ENCODE measurements at regions not wholly inside any gene's neighbourhood (a gene's known extent, or its start where the extent isn't known, plus 50 kb on each side); places are given as distances from the start of the nearest gene placed in this dataset.
A peak's percentile ranks its signal among the peaks of the same experiment; 100 is the strongest.
"Not testable (repeated sequence)": the region's sequence is repeated elsewhere in the genome, so short reads cannot be mapped to it uniquely, and the experiment has no call there.

DNA sequence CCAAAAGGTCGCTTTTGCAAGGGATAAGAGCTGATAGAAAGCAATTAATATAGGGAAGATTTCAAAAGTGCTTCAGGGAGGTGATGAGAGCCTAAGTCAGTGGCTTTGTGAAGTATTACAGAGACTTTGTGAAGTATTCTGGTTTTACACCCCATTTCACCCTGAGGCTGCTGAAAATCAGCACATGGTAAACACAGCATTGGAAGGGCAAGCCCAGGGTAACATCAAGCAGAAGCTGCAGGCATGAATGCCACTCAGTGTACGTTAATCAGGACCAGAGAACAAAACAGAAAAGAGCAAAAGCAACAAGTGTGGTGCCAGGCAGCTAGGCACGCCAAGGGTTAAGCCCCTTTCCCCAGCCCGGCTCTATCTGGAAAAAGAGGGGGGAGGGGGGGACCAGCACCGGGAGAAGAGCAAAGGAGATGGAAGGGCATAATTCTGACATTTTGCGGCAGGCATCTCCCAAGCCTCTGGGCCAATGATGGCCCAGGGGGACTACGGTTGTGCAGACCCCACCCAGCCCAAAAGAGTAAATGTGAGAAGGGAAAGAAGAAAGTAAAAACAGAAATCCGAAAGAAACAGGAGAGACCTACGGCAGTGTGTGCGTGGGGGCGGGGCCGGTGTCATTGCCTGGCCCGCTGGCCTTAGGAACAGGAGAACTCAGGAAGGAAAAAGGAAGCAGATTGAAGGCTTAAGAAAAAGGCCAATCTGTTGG lies 58.9 kb downstream of the DHRS2 start:
- peak; percentile 78 for DNase-seq (ENCODE audit: low spot score)

DNA sequence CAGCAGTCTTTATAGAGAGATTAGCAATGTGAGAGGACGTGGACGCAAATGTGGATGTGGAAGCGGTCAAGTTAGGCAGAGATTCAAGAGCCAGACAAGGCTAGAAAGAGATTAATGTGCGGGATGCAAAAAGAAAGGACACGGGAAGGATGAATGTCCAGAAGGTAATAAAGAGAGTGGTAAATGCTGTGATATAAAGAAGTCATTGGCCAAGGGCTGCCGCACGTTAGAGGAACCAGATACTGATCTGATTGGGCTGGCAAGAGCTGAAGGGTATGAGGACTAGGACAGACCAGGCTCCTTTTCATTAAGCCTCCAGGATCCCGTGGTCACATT lies 59.5 kb downstream of the DHRS2 start:
- DNase-seq (ENCODE audit: low spot score) = no peak

DNA sequence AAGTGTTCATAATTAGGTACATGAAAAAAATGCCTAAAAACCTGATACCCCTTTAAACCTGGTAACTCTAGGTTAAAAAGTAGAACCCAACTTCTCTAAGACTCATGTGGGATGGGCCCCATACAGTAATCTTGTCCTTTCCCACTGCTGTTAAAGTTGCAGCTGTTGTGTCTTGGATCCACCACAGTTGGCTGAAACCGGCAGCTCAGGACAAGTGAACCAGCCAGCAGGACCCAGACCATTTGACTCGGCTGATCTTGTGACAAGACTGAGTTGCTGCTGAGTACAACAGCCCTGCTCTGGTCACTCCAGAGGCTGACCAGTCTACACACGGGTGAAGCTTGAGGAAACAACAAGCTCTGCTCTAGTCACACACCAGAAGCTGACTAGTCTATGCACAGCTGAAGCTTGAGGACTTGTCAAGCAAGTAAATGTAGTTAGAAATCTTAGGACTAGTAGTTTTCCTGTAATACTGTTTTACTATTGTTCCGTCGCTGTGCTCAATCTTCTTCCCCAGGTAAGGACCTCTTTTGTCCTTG lies 60.6 kb downstream of the DHRS2 start:
- no peak for DNase-seq (ENCODE audit: low spot score)

DNA sequence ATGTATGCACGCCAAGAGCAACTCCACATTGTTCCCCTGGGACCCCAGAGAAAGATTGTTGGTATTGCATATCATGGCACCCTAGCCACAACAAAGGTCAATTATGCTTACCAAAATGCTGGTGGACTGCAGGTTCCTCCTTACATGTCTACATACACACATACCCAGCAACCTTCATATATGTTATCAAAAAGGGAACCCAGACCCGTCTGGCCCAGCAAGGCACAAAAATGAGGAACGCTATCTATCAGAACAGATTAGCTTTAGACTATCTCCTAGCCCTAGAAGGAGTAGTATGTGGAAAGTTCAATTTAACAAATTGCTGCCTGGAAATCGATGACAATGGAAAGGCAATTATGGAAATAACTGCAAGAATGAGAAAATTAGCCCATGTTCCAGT lies 61.5 kb downstream of the DHRS2 start:
- DNase-seq (ENCODE audit: low spot score) = no peak

DNA sequence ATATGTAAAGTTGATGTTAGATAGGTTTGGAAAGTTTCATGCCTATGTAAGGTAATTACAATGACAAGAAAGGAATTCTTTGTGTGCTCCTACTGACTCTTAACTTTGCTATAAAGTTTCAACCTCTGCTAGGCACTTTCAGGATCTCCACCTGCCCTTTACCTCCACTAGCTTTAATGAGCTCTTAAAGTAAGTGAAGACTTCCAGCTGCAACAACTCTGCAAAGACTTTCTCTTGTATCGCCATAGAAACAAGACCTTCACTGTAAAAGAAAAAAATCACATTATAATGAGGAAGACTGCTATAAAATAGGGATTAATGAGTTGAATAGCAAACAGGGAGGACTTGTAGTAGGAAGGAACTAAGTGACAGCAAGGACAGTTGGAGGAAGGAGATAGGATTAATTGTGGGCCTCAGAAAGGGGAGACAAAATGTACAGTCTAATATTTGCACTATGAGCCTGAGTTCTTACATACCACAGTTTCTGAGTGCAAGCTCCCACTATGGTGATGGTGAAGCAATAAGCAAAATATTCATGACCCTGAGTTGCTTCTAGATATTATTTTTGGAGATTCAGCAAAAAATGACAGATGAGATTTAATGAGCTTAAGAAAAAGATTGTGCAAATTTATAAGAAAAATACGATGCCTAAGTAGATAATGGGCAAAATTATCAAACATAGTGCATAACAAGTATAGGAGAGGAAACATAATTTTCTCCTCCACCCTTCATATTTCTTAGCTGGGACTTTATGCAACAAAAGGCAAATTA lies 66.7 kb downstream of the DHRS2 start:
- no peak for DNase-seq (ENCODE audit: low spot score)

DNA sequence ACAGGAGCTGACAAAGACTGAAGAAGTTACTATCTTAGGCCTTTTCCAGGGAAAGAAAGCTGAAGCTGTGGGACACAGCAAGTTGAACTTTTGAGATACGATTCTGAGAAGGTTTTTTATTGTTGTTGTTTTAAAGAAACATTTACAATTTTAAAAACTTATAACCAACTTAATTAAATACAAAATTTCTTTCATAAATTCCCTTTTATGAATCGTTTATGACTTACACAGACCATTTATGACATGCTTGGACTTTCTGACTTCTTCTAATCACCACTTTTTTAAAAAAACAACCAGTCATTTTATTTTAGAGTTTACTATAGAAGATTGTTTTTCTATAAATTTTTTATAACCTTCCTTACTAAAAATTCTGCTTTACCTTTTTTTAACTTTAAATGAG lies 68.7 kb downstream of the DHRS2 start:
- DNase-seq (ENCODE audit: low spot score) = no peak

DNA sequence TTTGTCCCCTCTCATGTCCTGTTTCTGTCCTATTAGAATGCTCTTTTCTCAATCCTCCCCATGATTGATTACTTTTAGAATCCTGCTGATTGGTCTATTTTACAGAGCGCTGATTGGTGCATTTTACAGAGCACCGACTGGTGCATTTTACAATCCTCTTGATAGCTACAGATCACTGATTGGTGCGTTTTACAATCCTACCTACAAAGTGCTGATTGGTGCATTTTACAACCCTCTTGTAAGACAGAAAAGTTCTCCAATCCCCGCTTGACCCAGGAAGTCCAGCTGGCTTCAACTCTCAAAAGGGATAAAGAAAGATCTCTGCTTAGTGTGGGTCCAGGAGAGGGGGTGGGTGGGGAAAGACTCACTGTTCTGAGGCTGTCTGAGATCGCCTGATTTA lies 71.3 kb downstream of the DHRS2 start:
- no peak for DNase-seq (ENCODE audit: low spot score)

DNA sequence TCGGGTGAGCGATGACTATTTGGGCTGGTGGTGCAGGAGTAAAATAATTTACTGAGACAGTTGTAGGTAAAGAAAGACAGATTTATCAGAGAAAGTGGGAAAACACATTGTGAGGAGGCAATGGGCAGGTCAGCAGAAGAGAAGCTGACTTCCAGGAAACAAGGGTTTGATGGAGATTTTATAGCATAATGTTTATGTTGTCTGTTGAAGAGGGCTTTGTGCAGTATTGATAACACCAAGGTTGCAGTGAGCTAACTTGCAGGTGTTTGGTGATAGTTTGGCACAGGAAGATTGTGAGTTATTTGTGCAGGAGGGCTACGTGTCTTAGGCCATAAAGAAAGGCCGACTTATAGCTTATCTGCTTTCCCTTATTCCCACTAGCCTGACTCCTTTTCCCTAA lies 72.2 kb downstream of the DHRS2 start:
- DNase-seq (ENCODE audit: low spot score) = no peak

DNA sequence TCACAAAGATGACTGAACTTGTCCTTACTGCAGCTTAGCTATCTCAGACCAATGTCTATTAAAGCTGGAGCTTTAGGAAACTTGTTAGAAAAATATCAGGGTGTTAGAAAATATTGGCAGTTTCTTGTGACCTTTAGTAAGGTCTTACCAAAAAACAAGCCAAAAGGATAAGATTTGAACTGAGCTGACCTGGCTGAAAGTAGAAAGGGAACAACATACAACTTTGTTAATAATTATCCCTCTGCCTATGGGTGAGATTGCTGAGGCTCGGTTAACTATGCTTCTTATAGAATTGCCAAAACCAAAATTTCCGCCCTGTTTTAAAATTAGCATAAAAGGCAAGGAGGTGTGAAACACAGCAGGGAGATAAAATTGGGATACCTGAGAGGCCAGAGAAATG lies 73.8 kb downstream of the DHRS2 start:
- DNase-seq (ENCODE audit: low spot score) = no peak

DNA sequence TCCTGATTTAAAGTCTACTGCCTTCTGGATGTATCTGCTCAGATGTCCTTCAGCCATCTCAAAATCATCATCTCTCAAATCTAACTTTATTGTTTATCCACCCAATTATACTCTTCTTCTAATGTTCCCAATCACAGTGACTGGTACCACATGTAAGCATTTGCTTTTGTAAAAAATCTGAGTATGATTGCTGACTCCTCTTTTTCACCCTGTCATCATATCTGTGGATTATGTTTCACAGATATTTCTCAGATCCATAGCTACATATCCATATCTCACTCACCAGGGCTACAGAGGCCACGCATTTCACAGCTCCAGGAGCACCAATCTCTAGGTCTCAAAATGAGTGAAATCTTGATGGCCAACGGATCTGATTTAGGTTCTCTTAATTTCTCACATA lies 76.1 kb downstream of the DHRS2 start:
- DNase-seq (ENCODE audit: low spot score) = no peak

DNA sequence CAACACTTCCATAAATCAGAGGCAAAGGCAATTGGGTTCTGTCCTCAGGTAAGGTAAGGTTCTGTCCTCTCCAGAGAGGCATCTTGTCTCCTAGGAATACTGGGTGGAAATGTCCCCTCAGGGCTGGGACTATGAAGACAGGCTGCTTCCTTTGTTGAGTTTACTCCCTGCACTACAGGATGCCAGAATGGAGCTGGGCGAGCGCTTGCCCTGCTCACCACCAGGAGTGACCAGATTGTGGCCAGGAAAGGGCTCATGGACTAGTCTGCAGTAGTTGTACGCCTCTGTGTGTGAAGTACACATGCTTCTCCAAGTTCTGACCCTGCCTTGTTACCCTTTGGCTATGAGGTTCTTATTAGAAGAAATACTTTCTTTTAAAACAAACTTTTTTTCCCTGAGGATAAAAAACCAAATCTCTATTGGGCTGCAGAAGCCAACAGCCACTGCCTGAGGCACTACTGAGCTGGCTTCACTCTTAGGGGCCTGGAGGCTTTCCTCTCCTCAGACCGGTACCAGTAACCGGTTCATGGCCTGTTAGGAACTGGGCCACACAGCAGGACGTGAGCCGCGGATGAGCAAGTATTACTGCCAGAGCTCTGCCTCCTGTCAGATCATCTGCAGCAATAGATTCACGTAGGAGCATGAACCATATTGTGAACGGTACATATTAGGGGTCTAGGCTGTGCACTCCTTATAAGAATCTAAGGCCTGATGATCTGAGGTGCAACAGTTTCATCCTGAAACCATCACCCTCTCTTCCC lies 83.2 kb downstream of the DHRS2 start:
- no peak for DNase-seq (ENCODE audit: low spot score)

DNA sequence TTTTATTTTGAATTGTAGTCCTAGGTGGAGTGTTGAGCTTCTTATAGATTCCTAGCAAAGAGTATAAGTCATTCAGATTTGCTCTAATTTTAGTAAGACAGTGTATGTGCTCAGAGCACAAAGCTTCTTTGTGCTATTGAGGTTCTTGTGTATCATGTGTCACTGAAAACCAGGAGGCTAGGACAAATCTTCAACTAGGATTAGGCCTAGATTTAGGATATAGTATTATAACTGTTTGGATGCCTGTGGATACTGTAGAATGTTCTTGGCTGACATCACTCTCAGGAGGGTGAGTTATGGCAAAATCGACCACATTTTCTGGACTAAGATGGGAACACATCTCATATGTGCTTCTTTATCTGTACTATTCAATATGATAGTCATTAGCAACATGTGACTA lies 86.5 kb downstream of the DHRS2 start:
- DNase-seq (ENCODE audit: low spot score) = no peak

DNA sequence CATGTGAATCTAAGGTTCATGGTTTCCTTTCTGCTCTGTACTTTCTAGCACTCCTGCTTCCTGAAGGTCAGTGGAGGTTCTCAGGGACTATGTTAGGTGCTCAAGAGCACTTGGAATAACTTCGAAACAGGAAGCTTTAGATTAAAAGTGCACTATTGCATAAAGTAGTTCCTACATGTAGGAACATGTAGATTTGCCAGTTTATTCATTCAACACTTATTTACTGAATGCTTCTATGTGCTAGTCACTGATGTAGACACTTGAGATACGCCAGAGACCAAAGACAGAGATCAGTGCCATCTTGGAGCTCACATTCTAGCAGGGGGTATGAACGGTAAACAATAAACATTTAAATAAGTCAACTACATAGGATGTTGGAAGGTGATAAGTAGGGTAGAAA lies 87.7 kb downstream of the DHRS2 start:
- DNase-seq (ENCODE audit: low spot score) = no peak

DNA sequence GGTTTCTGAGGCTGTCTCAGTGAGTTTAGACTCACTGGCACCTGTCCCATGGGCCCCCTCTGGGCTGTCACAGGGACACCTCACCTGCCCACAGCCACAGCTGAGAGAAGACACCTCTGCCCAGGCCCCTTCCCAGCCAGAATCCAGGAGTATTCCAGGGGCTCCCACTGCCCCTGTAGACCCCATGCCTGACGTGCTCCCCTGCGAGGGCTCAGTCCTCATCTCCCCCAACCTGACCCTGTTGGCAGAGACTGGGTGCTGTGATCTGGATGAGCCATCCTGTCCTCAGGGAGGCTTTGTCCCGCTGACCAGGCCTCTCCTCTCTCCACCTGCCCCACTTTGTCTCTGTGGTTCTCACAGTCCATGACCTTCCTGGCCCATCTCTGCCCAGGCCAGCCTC lies 89.4 kb downstream of the DHRS2 start:
- no peak for DNase-seq (ENCODE audit: low spot score)

DNA sequence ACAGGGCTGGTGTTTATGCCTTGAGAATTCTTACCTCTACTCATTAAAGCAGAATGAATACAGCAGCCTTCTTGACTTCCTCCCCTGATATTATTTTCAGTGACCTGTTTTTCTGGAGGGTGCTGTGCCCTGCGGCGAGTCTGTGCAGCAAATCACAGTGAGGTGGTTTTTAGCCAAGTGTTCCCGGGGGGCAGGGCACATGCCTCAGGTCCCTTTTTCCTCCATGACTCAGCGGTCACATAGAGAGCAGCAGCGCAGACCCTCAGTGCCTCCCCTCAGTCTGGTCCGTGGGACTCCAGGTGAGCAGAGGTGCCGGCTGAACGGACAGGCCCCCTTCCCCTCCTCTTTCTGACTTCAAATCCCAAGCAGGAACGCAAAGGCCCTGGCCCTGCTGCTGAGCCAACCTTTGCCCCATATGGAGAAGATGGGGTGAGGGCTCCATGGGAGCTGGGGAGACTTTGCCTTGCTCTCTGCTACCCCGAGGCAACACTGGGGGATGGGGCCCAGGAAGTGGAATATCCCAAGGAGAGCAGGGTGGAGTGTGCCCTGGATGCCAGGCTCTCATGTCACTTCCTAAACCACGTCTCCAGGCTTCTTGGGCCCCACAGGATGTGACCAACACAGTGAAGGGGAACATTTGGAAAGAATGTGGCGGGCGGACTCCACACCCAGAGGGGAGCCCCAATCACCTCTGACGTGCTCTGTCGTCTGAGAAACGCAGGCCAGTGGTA lies 90.0 kb downstream of the DHRS2 start:
- DNase-seq (ENCODE audit: low spot score) = peak; percentile 3

DNA sequence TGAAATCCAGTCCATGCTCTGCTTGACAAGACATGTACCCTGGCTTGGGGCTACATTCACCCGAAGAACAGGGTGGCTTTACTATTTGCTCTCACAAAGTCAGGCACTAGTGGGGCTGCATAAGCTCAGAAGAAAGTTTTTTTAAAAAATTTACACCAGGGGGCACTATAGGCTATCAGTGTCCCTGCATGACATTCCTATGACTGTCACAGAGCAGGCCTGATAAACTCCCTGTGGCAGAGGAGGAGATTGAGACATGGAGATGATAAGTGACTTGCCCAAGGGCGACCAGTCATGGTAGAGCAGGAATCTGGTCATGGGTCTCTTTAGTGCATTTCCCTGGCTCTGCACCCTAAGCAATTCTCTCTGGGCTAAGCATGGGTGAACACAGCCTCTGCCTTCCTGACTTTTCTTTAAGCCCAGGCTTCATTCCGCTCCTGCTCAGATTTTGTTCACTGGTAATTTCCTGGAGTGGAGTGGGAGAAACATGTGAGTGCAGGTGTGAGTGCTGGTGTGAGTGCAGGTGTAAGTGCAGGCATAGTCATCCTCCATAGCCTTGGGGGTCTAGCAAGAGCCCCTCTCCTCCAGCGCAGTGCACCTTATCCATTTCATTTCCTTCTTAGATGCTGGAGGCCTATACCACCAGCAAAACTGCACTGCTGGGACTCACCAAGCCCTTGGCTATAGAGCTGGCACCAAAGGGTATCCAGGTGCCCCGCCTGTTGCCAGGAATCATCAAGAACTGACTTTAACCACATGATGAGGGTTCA lies 91.6 kb downstream of the DHRS2 start:
- DNase-seq (ENCODE audit: low spot score) = peak; percentile 22

DNA sequence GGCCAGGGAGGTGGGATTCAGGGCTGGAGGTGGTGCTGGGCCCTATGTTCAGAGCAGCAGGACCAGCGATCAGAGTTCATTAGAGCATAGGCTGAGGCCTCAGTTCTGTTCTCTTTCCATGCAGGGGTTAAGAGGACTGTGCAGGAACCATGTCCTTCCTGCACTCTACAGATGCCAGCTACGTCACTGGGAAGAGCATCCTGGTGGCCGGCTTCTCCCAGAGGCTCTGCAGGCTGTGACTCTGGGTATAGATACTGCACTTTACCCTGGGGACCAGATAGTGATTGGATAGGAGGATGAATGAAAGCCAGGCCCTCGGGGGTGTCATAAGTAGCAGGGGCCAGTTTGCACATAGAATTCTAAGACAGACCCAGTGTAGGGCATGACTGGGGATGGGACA lies 92.6 kb downstream of the DHRS2 start:
- no peak for DNase-seq (ENCODE audit: low spot score)

DNA sequence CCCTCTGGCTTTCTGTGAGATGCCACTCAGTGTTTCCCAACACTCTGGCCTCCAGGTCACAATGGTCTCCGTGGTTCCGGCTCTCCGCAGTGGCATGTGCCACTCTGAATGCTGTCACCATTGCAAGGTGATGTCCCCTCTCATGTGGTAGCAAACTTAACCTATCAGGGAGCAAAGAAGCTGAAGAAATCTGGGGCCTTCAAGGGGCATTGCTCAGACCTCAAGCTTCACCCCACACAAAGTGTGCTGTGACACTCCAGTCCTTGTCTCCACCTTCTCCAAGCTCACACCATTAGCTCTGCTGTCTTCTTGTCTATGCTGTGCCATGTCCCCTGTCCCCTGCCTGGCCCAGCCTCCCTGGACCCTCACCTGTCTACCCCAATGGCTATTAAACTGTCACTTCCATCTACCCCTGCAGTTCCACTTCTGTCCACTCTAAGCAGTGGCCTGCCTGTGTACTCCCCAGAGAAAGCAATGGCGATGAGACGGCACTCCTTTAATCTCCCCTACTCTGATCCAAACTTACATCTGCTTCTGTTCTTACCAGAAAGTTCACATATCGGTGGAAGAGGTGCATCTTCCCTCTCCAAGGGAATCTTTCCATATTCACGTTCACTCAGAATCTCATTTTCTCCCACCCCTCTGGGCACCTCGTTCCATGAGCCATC lies 93.7 kb downstream of the DHRS2 start:
- DNase-seq (ENCODE audit: low spot score) = no peak

DNA sequence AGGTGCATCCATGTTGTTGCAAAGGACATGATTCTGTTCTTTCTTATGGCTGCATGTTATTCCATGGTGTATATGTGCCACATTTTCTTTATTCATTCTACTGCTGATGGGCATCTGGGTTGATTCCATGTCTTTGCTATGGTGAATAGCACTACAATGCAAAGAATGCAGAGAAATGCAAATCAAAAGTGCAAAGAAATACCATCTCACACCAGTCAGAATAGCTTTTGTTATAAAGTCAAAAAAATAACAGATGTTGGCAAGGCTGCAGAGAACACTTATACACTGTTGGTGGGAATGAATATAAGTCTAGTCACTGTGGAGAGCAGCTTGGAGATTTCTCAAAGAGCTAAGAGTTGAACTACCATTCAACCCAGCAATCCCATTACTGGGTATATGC lies 99.2 kb downstream of the DHRS2 start:
- no peak for DNase-seq (ENCODE audit: low spot score)

DNA sequence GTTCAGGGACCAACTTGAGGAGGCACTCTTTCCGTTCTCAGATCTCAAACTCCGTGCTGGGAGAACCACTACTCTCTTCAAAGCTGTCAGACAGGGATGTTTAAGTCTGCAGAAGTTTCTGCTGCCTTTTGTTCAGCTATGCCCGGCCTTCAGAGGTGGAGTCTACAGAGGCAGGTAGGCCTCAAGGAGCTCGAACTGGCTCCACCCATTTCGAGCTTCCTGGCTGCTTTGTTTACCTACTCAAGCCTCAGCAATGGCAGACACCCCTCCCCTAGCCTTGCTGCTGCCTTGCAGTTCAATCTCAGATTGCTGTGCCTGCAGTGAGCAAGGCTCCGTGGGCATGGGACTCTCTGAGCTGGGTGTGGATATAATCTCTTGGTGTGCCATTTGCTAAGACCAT lies 108.2 kb downstream of the DHRS2 start:
- DNase-seq (ENCODE audit: low spot score) = not testable (repeated sequence)

DNA sequence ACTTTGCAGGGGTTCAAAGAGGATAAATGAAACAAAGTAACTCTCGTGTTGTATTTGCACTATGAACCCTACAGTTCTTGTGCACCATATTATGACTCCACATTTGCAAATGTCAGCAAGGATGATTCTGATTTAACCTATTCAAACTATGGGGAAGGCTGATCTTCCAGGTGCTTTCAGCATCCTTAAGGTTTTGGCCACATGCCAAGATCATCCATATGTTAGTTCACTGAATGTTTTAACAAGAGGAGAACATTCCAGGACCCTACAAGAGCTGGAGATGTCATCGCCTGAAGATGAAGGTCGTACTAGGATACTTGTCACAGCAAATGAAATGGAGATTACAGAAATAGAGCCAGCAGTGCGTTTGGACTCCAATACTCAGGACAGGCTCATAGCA lies 114.2 kb downstream of the DHRS2 start:
- no peak for DNase-seq (ENCODE audit: low spot score)

Measured in umbilical cord (tissue), 1 donor.